H1 (cell line): ENCODE measurements at regions not wholly inside any gene's neighbourhood (a gene's known extent, or its start where the extent isn't known, plus 50 kb on each side); places are given as distances from the start of the nearest gene placed in this dataset.

Experiments
- CTCF ChIA-PET: fragments of 300-600 bp; sonication (Branson Sonifier 250); formaldehyde crosslinking; loops from one replicate; lab custom pipeline; 2021; ENCODE audit not compliant: partially characterized antibody; lab: Charles Lee
- POLR2A ChIA-PET: fragments of 300-600 bp; sonication (Branson Sonifier 250); formaldehyde crosslinking; loops from one replicate; lab custom pipeline; 2021; ENCODE audit warnings: inconsistent platforms; ENCODE audit not compliant: partially characterized antibody; lab: Charles Lee
- DNase-seq, 2 experiments: peaks; one replicate each; pipeline versions ENCODE4 v3.0.0 to v3.0.0-alpha.2; 2010 to 2022; ENCODE audit warnings: low spot score in 2 of 2, low read depth in 1 of 2, mixed read lengths in 1 of 2
- FAIRE-seq: peaks from 2 replicates; lab custom pipeline; 2011; peaks lifted over from hg19 to GRCh38; lab: Jason Lieb, UNC
- H2AFZ ChIP-seq: 2 replicates; pipeline ENCODE4 v1.8.1; 2012; ENCODE audit warnings: low read length, inconsistent platforms
- H2AK5ac ChIP-seq: 2 replicates; pipeline ENCODE4 v1.6.1; 2013; ENCODE audit warnings: low read depth, low read length
- H2BK120ac ChIP-seq: replicated peaks from 2 replicates; pipeline ENCODE3; 2013; ENCODE audit warnings: low read depth, low read length, inconsistent platforms
- H2BK12ac ChIP-seq: 2 replicates; pipeline ENCODE4 v1.6.1; 2013; ENCODE audit warnings: low read depth, low read length
- H2BK15ac ChIP-seq: 2 replicates; pipeline ENCODE4 v1.6.1; 2013; ENCODE audit warnings: low read length
- H2BK20ac ChIP-seq: 2 replicates; pipeline ENCODE4 v1.6.1; 2013; ENCODE audit warnings: low read length
- H2BK5ac ChIP-seq: 2 replicates; pipeline ENCODE4 v1.6.1; 2013; ENCODE audit warnings: low read depth, low read length
- H3K14ac ChIP-seq: 2 replicates; pipeline ENCODE4 v1.6.1; 2013; ENCODE audit warnings: inconsistent platforms; ENCODE audit not compliant: insufficient read length
- H3K18ac ChIP-seq: 2 replicates; pipeline ENCODE4 v1.6.1; 2013; ENCODE audit warnings: low read length; ENCODE audit errors: extremely low read depth
- H3K23ac ChIP-seq: 2 replicates; pipeline ENCODE4 v1.6.1; 2013; ENCODE audit warnings: inconsistent platforms; ENCODE audit not compliant: insufficient read length
- H3K23me2 ChIP-seq: 2 replicates; pipeline ENCODE4 v1.6.1; 2013; ENCODE audit warnings: low read depth, low read length
- H3K27ac ChIP-seq: 2 replicates; pipeline ENCODE4 v1.6.1; 2011; ENCODE audit warnings: low read depth, low read length, inconsistent platforms
- H3K27me3 ChIP-seq, 4 experiments: replicated peaks in 1 of 4; 1 replicate in 1 of 4; 2 replicates in 3 of 4; pipeline versions ENCODE4 v1.6.1 to v1.8.1; 2011 to 2013; ENCODE audit warnings: low read length in 3 of 4, mild to moderate bottlenecking in 3 of 4, inconsistent platforms in 2 of 4, mixed read lengths in 2 of 4, moderate library complexity in 1 of 4; ENCODE audit not compliant: control insufficient read depth in 3 of 4, insufficient read depth in 3 of 4; ENCODE audit errors: extremely low read depth in 1 of 4
- H3K36me3 ChIP-seq, 4 experiments: 2 replicates each; pipeline versions ENCODE4 v1.6.1 to v1.8.1; 2011 to 2013; ENCODE audit warnings: mild to moderate bottlenecking in 4 of 4, low read length in 3 of 4, moderate library complexity in 2 of 4, control low read depth in 1 of 4, inconsistent platforms in 1 of 4; ENCODE audit not compliant: insufficient read depth in 4 of 4, control insufficient read depth in 2 of 4
- H3K4ac ChIP-seq: replicated peaks from 2 replicates; pipeline ENCODE3; 2013; ENCODE audit warnings: low read length, low read depth, mixed read lengths, inconsistent platforms; ENCODE audit not compliant: insufficient read length
- H3K4me1 ChIP-seq, 4 experiments: replicated peaks in 1 of 4; 1 replicate in 1 of 4; 2 replicates in 3 of 4; pipeline versions ENCODE4 v1.6.1 to v1.8.1; 2011 to 2013; ENCODE audit warnings: low read length in 3 of 4, inconsistent platforms in 2 of 4, mixed read lengths in 1 of 4; ENCODE audit not compliant: insufficient read depth in 4 of 4, control insufficient read depth in 3 of 4
- H3K4me2 ChIP-seq, 2 experiments: 2 replicates each; pipeline versions ENCODE4 v1.6.1 to v1.8.1; 2011 to 2013; ENCODE audit warnings: low read depth in 2 of 2, low read length in 2 of 2, control low read depth in 1 of 2, inconsistent platforms in 1 of 2, mild to moderate bottlenecking in 1 of 2; ENCODE audit not compliant: insufficient read depth in 1 of 2
- H3K4me3 ChIP-seq, 4 experiments: fragments of 200-600, 300-600 bp in 1 of 4; sonication (generic), shearing (Covaris generic), sonication (Bioruptor Twin) in 1 of 4; 2 replicates each; pipeline versions ENCODE4 v1.5.1 to v1.8.1; 2011 to 2016; ENCODE audit warnings: low read length in 4 of 4, low read depth in 3 of 4, control low read depth in 2 of 4, inconsistent platforms in 2 of 4, mild to moderate bottlenecking in 2 of 4, mixed read lengths in 1 of 4, moderate library complexity in 1 of 4; ENCODE audit not compliant: insufficient read depth in 2 of 4; ENCODE audit errors: extremely low read depth in 1 of 4
- H3K56ac ChIP-seq: replicated peaks from 2 replicates; pipeline ENCODE3; 2013; ENCODE audit warnings: low read depth, mild to moderate bottlenecking, mixed read lengths, low read length, inconsistent platforms; ENCODE audit not compliant: insufficient read length
- H3K79me1 ChIP-seq: 2 replicates; pipeline ENCODE4 v1.6.1; 2013; ENCODE audit warnings: low read depth, low read length, control low read depth
- H3K79me2 ChIP-seq, 2 experiments: 2 replicates each; pipeline versions ENCODE4 v1.6.1 to v1.8.1; 2012 to 2013; ENCODE audit warnings: low read length in 2 of 2, mild to moderate bottlenecking in 2 of 2, inconsistent platforms in 1 of 2; ENCODE audit not compliant: insufficient read depth in 2 of 2, control insufficient read depth in 1 of 2
- H3K9ac ChIP-seq, 4 experiments: replicated peaks in 1 of 4; 1 replicate in 1 of 4; 2 replicates in 3 of 4; pipeline versions ENCODE4 v1.6.1 to v1.8.1; 2011 to 2013; ENCODE audit warnings: low read depth in 3 of 4, low read length in 3 of 4, control low read depth in 2 of 4, mild to moderate bottlenecking in 2 of 4, moderate library complexity in 2 of 4, inconsistent platforms in 1 of 4; ENCODE audit errors: extremely low read depth in 1 of 4
- H3K9me3 ChIP-seq, 2 experiments: 2 replicates each; pipeline versions ENCODE4 v1.6.1 to v1.8.1; 2012 to 2013; ENCODE audit warnings: mild to moderate bottlenecking in 2 of 2, moderate library complexity in 2 of 2, control low read depth in 1 of 2, inconsistent platforms in 1 of 2, low read depth in 1 of 2, low read length in 1 of 2, mixed read lengths in 1 of 2; ENCODE audit not compliant: insufficient read depth in 2 of 2
- H4K20me1 ChIP-seq, 2 experiments: replicated peaks in 1 of 2; 2 replicates each; pipeline versions ENCODE3 to v1.8.1; 2011 to 2013; ENCODE audit warnings: inconsistent platforms in 2 of 2, low read length in 2 of 2, mild to moderate bottlenecking in 1 of 2; ENCODE audit not compliant: insufficient read depth in 2 of 2, control insufficient read depth in 1 of 2
- H4K5ac ChIP-seq: 2 replicates; pipeline ENCODE4 v1.6.1; 2013; ENCODE audit warnings: low read length, low read depth, mixed read lengths, inconsistent platforms; ENCODE audit not compliant: insufficient read length
- H4K8ac ChIP-seq: 2 replicates; pipeline ENCODE4 v1.8.0; 2013; ENCODE audit warnings: mild to moderate bottlenecking, moderate library complexity, low read length, inconsistent platforms; ENCODE audit not compliant: insufficient read depth; ENCODE audit errors: extremely low read depth
- H4K91ac ChIP-seq: replicated peaks from 2 replicates; pipeline ENCODE3; 2013; ENCODE audit warnings: low read length, mixed read lengths, inconsistent platforms; ENCODE audit not compliant: insufficient read length
- ASH2L ChIP-seq: fragments of 200-600, 300-600 bp; sonication (generic); IDR thresholded peaks from one replicate; pipeline ENCODE4 v1.7.1; 2017; ENCODE audit warnings: low read length
- RAD21 ChIP-seq, 2 experiments: IDR thresholded peaks in 1 of 2; conservative IDR thresholded peaks in 1 of 2; 2 replicates each; pipeline ENCODE4 v1.6.1; 2011; ENCODE audit warnings: low read depth in 2 of 2, low read length in 2 of 2, improper control_type of control experiment in 1 of 2, inconsistent platforms in 1 of 2, mild to moderate bottlenecking in 1 of 2, moderate library complexity in 1 of 2
- WGBS, 2 experiments: shearing (Covaris generic) in 1 of 2; methylation state at CpG; one replicate each; pipeline versions ENCODE4 v1.1.6 to v1.1.7; 2013 to 2015; ENCODE audit warnings: low lambda C conversion rate in 2 of 2, mixed read lengths in 2 of 2, inconsistent platforms in 1 of 2, low coverage in 1 of 2, missing lambda C conversion rate in 1 of 2; ENCODE audit not compliant: insufficient replicate concordance in 2 of 2, insufficient coverage in 1 of 2, insufficient read length in 1 of 2; ENCODE audit errors: extremely low coverage in 1 of 2, missing lambda C conversion rate in 1 of 2; 5-methylcytosine and 5-hydroxymethylcytosine counted together
- TF ChIP-seq, protein P1 (sequence below), 3 experiments: IDR thresholded peaks; 1 replicate in 2 of 3; 2 replicates in 1 of 3; pipeline versions ENCODE4 v1.5.1 to v1.6.1; 2011; ENCODE audit warnings: low read length in 3 of 3, mild to moderate bottlenecking in 3 of 3, inconsistent platforms in 2 of 3, low read depth in 1 of 3, moderate library complexity in 1 of 3; ENCODE audit not compliant: insufficient read depth in 1 of 3; ENCODE audit errors: control extremely low read depth in 1 of 3

DNA sequence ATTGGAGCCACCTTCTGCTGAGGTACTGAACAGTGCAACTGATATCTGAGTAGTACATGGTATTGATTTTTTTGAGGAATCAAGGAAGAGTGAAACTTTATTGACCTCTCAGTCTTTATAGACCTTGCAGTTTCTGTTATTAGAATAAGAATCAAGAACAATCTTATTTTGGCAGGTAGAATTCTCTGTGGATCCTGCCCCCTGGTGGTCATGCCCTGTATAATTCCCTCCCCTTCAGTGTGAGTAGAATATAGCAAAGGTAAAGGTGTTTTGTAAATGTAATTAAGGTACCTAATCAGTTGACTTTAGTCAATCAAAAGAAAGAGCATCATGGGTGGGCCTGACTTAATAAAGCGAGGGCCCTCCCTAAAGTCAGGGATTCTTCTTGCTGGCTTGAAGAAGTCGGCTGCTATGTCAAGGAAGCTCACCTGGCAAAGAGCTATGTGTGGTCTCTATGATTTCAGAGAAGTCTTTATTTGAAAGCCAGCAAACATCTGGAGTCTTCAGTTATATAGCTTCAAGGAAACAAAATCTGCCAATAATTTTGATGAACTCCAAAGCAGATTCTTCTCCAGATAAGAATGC, 142.8 kb downstream of the LSM5 start:
- no peak overlapping the region for H2BK15ac ChIP-seq
- H3K9me3 ChIP-seq, result peaks cover 0 to 8% of the 10 kb centered on the region in 2 experiments; a peak in 2 of 4 replicates
- no peak overlapping the region for H3K9ac ChIP-seq
- no peak overlapping the region for H2AFZ ChIP-seq
- H3K27me3 ChIP-seq, result no peaks in the 10 kb centered on the region
- no peak overlapping the region for H2BK5ac ChIP-seq
- no peak overlapping the region for H3K27ac ChIP-seq
- H3K4me3 ChIP-seq, result no peak overlapping the region
- no peaks in the 10 kb centered on the region for H3K79me1 ChIP-seq
- ChIA-PET POLR2A (no interaction called here), CTCF (interaction anchor here (0.7 to 3.5 kb wide), 23 partner anchors 8 to 587 kb away, joined by 3 to 28 read pairs (median 4); no protein-coding TSS in a partner anchor)
- H2BK12ac ChIP-seq, result no peak overlapping the region
- no peak overlapping the region for H3K56ac ChIP-seq
- no peaks in the 10 kb centered on the region for H3K36me3 ChIP-seq
- H4K91ac ChIP-seq, result no peak overlapping the region
- 77% methylated on average over 2 of the region's 2 CpGs; no CpG with 5 or more reads in 1 of the 2 experiments for WGBS, 2 experiments
- H2BK120ac ChIP-seq, result no peak overlapping the region
- TF ChIP-seq, protein P1, sequence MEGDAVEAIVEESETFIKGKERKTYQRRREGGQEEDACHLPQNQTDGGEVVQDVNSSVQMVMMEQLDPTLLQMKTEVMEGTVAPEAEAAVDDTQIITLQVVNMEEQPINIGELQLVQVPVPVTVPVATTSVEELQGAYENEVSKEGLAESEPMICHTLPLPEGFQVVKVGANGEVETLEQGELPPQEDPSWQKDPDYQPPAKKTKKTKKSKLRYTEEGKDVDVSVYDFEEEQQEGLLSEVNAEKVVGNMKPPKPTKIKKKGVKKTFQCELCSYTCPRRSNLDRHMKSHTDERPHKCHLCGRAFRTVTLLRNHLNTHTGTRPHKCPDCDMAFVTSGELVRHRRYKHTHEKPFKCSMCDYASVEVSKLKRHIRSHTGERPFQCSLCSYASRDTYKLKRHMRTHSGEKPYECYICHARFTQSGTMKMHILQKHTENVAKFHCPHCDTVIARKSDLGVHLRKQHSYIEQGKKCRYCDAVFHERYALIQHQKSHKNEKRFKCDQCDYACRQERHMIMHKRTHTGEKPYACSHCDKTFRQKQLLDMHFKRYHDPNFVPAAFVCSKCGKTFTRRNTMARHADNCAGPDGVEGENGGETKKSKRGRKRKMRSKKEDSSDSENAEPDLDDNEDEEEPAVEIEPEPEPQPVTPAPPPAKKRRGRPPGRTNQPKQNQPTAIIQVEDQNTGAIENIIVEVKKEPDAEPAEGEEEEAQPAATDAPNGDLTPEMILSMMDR (IDR thresholded peaks at IDR 0.05; ENCODE audit: control extremely low read depth in 1 of 3, insufficient read depth in 1 of 3, low read depth in 1 of 3, low read length in 3 of 3), result peak in 2 of 3 experiments; percentile 48 to 61; a peak in 3 of 4 replicates
- peak; percentile 61 for TF ChIP-seq RAD21 (IDR thresholded peaks at IDR 0.05 in 1 of 2, conservative IDR thresholded peaks at IDR 0.05 in 1 of 2; ENCODE audit: low read depth in 2 of 2, low read length in 2 of 2)
- no peak for TF ChIP-seq ASH2L
- no peak overlapping the region for H3K14ac ChIP-seq
- H2BK20ac ChIP-seq, result no peak overlapping the region
- no peak overlapping the region for H4K5ac ChIP-seq
- no peak overlapping the region for H3K23ac ChIP-seq
- no peaks in the 10 kb centered on the region; the same call in 1 of the 2 replicates for H3K23me2 ChIP-seq
- H3K4ac ChIP-seq, result no peak overlapping the region
- no peaks in the 10 kb centered on the region for H3K4me1 ChIP-seq
- no peaks in the 10 kb centered on the region for H4K20me1 ChIP-seq
- H3K79me2 ChIP-seq, result no peaks in the 10 kb centered on the region
- H3K18ac ChIP-seq, result no peak overlapping the region
- no peak for FAIRE-seq
- DNase-seq, result peak in 1 of 2 experiments; percentile 64
- no peak overlapping the region for H3K4me2 ChIP-seq
- no peak overlapping the region for H2AK5ac ChIP-seq
- no peak overlapping the region for H4K8ac ChIP-seq
